Astrocyte (in vitro differentiated cells and primary cell): ENCODE measurements at regions not wholly inside any gene's neighbourhood (a gene's known extent, or its start where the extent isn't known, plus 50 kb on each side); places are given as distances from the start of the nearest gene placed in this dataset.

Experiments used
- DNase-seq: peaks from one replicate; pipeline ENCODE4 v3.0.0-alpha.2; 2010; ENCODE audit warnings: low read depth
- FAIRE-seq: peaks from 2 replicates; lab custom pipeline; 2011; peaks lifted over from hg19 to GRCh38; lab: Jason Lieb, UNC
- H2AFZ ChIP-seq: 2 replicates; pipeline ENCODE4 v1.6.0; 2012; ENCODE audit warnings: low read depth, low read length, inconsistent platforms
- H3K27ac ChIP-seq: 2 replicates; pipeline ENCODE4 v1.5.1; 2011; ENCODE audit warnings: low read depth, low read length, inconsistent platforms
- H3K27me3 ChIP-seq: 2 replicates; pipeline ENCODE4 v1.6.0; 2011; ENCODE audit warnings: low read length, inconsistent platforms; ENCODE audit not compliant: insufficient read depth
- H3K36me3 ChIP-seq: 2 replicates; pipeline ENCODE4 v1.5.1; 2011; ENCODE audit warnings: low read length, inconsistent platforms; ENCODE audit not compliant: insufficient read depth
- H3K4me1 ChIP-seq: 2 replicates; pipeline ENCODE4 v1.5.1; 2011; ENCODE audit warnings: low read length, inconsistent platforms; ENCODE audit not compliant: insufficient read depth
- H3K4me2 ChIP-seq: 2 replicates; pipeline ENCODE4 v1.6.0; 2012; ENCODE audit warnings: low read length, inconsistent platforms
- H3K4me3 ChIP-seq: 2 replicates; pipeline ENCODE4 v1.5.1; 2011; ENCODE audit warnings: low read depth, mild to moderate bottlenecking, low read length, inconsistent platforms; ENCODE audit not compliant: insufficient read depth
- H3K79me2 ChIP-seq: 2 replicates; pipeline ENCODE4 v1.6.0; 2012; ENCODE audit warnings: mild to moderate bottlenecking, low read length, inconsistent platforms; ENCODE audit not compliant: insufficient read depth
- H3K9ac ChIP-seq: 2 replicates; pipeline ENCODE4 v1.6.0; 2012; ENCODE audit warnings: mild to moderate bottlenecking, low read length, inconsistent platforms
- H3K9me3 ChIP-seq: 2 replicates; pipeline ENCODE4 v1.5.1; 2012; ENCODE audit warnings: low read depth, mild to moderate bottlenecking, low read length, inconsistent platforms; ENCODE audit not compliant: insufficient read depth
- H4K20me1 ChIP-seq: 2 replicates; pipeline ENCODE4 v1.6.0; 2012; ENCODE audit warnings: low read length, inconsistent platforms; ENCODE audit not compliant: insufficient read depth
- H3K27ac Mint-ChIP-seq: one replicate; pipeline ENCODE4 v1.8.0; 2021; ENCODE audit warnings: mild to moderate bottlenecking, mixed read lengths; ENCODE audit not compliant: unreplicated experiment
- H3K27me3 Mint-ChIP-seq: one replicate; pipeline ENCODE4 v1.8.0; 2021; ENCODE audit warnings: low read depth, mixed read lengths; ENCODE audit not compliant: unreplicated experiment
- H3K36me3 Mint-ChIP-seq: one replicate; pipeline ENCODE4 v1.8.0; 2021; ENCODE audit warnings: low read depth, mixed read lengths; ENCODE audit not compliant: unreplicated experiment
- H3K4me1 Mint-ChIP-seq: one replicate; pipeline ENCODE4 v1.8.0; 2021; ENCODE audit warnings: low read depth, mixed read lengths; ENCODE audit not compliant: unreplicated experiment
- H3K4me3 Mint-ChIP-seq: one replicate; pipeline ENCODE4 v1.8.0; 2021; ENCODE audit warnings: mild to moderate bottlenecking, moderate library complexity, mixed read lengths; ENCODE audit not compliant: unreplicated experiment
- H3K9me3 Mint-ChIP-seq: one replicate; pipeline ENCODE4 v1.8.0; 2021; ENCODE audit warnings: mild to moderate bottlenecking, mixed read lengths; ENCODE audit not compliant: unreplicated experiment
- EZH2 ChIP-seq: IDR thresholded peaks from 2 replicates; pipeline ENCODE4 v1.6.1; 2012; ENCODE audit warnings: mild to moderate bottlenecking, low read length, inconsistent platforms; ENCODE audit not compliant: insufficient read depth
- TF ChIP-seq, protein P1 (sequence below): IDR thresholded peaks from 2 replicates; pipeline ENCODE4 v1.5.1; 2011; ENCODE audit warnings: low read depth, mild to moderate bottlenecking, inconsistent platforms, low read length, moderate library complexity; ENCODE audit not compliant: insufficient read depth

- no peaks in the 10 kb centered on the region for H3K36me3 Mint-ChIP-seq
- DNase-seq: no peak
Observed at GRCh38 chr7:4352069-4352468, 330.0 kb upstream of the FOXK1 start.

GRCh38 chr7:4361774-4362173, 320.3 kb upstream of the FOXK1 start:
- no peaks in the 10 kb centered on the region for H3K79me2 ChIP-seq
- no peaks in the 10 kb centered on the region for H4K20me1 ChIP-seq
- no peak overlapping the region for H3K4me2 ChIP-seq
- H3K9ac ChIP-seq: no peak overlapping the region
- FAIRE-seq: no peak
- Mint-ChIP-seq H3K27me3 (peaks cover 12% of the 10 kb centered on the region), H3K36me3 (no peaks in the 10 kb centered on the region), H3K9me3 (peaks cover 5% of the 10 kb centered on the region), H3K4me1 (peaks cover 1% of the 10 kb centered on the region), H3K27ac (no peak overlapping the region), H3K4me3 (no peak overlapping the region)
- no peak overlapping the region for H3K27ac ChIP-seq
- no peaks in the 10 kb centered on the region for H3K4me1 ChIP-seq
- no peak overlapping the region for H2AFZ ChIP-seq
- H3K27me3 ChIP-seq: no peaks in the 10 kb centered on the region
- TF ChIP-seq, protein P1, sequence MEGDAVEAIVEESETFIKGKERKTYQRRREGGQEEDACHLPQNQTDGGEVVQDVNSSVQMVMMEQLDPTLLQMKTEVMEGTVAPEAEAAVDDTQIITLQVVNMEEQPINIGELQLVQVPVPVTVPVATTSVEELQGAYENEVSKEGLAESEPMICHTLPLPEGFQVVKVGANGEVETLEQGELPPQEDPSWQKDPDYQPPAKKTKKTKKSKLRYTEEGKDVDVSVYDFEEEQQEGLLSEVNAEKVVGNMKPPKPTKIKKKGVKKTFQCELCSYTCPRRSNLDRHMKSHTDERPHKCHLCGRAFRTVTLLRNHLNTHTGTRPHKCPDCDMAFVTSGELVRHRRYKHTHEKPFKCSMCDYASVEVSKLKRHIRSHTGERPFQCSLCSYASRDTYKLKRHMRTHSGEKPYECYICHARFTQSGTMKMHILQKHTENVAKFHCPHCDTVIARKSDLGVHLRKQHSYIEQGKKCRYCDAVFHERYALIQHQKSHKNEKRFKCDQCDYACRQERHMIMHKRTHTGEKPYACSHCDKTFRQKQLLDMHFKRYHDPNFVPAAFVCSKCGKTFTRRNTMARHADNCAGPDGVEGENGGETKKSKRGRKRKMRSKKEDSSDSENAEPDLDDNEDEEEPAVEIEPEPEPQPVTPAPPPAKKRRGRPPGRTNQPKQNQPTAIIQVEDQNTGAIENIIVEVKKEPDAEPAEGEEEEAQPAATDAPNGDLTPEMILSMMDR: no peak
- TF ChIP-seq EZH2: no peak
- H3K9me3 ChIP-seq: peaks cover 3% of the 10 kb centered on the region
- H3K36me3 ChIP-seq: no peaks in the 10 kb centered on the region
- no peak overlapping the region for H3K4me3 ChIP-seq
- DNase-seq: no peak

More at GRCh38 chr7:4352069-4352468, 330.0 kb upstream of the FOXK1 start:
- Histone ChIP-seq H3K9me3 (no peaks in the 10 kb centered on the region), H3K36me3 (no peaks in the 10 kb centered on the region), H3K4me3 (no peak overlapping the region), H2AFZ (no peak overlapping the region), H3K27ac (no peak overlapping the region), H4K20me1 (no peaks in the 10 kb centered on the region), H3K79me2 (no peaks in the 10 kb centered on the region), H3K27me3 (no peaks in the 10 kb centered on the region), H3K9ac (no peak overlapping the region), H3K4me2 (no peak overlapping the region), H3K4me1 (no peaks in the 10 kb centered on the region)
- H3K27ac Mint-ChIP-seq: no peak overlapping the region
- TF ChIP-seq, protein P1: no peak
- TF ChIP-seq EZH2: no peak
- peaks cover 5% of the 10 kb centered on the region for H3K27me3 Mint-ChIP-seq
- H3K4me3 Mint-ChIP-seq: no peak overlapping the region
- H3K9me3 Mint-ChIP-seq: peaks cover 10% of the 10 kb centered on the region
- no peaks in the 10 kb centered on the region for H3K4me1 Mint-ChIP-seq
- no peak for FAIRE-seq

GRCh38 chr7:4383584-4383983, 298.5 kb upstream of the FOXK1 start:
- Histone ChIP-seq H3K4me3 (no peak overlapping the region), H3K36me3 (no peaks in the 10 kb centered on the region), H3K4me2 (no peak overlapping the region), H3K27me3 (no peaks in the 10 kb centered on the region), H3K4me1 (no peaks in the 10 kb centered on the region), H3K9ac (no peak overlapping the region), H3K9me3 (peaks cover 6% of the 10 kb centered on the region), H3K27ac (no peak overlapping the region), H4K20me1 (no peaks in the 10 kb centered on the region), H3K79me2 (no peaks in the 10 kb centered on the region), H2AFZ (no peak overlapping the region)
- Mint-ChIP-seq H3K4me1 (no peaks in the 10 kb centered on the region), H3K4me3 (no peak overlapping the region), H3K36me3 (no peaks in the 10 kb centered on the region), H3K9me3 (peaks cover 2% of the 10 kb centered on the region), H3K27ac (no peak overlapping the region), H3K27me3 (peaks cover 15% of the 10 kb centered on the region)
- FAIRE-seq (no peak), DNase-seq (no peak)
- TF ChIP-seq, protein P1: no peak
- TF ChIP-seq EZH2: no peak
